ENCODE measurements at regions not wholly inside any gene's neighbourhood (a gene's known extent, or its start where the extent isn't known, plus 50 kb on each side); places are given as distances from the start of the nearest gene placed in this dataset.

GRCh38 chr4:79472693-79473438, 64.8 kb upstream of the GK2 start:
- Histone ChIP-seq H2BK5ac (ENCODE audit: low read depth, low read length, poor library complexity, severe bottlenecking) (no peak overlapping the region), H4K91ac (ENCODE audit: insufficient read depth, low read depth, low read length) (no peak overlapping the region), H3K4me3 (ENCODE audit: insufficient read depth, low read depth, low read length) (no peak overlapping the region), H4K8ac (ENCODE audit: low read depth in 2 of 2, low read length in 2 of 2) (no peak overlapping the region), H3K4me1 (ENCODE audit: control insufficient read depth, insufficient read depth, low read length) (no peaks in the 10 kb centered on the region), H3K56ac (ENCODE audit: extremely low read depth, insufficient read depth, low read length) (no peak overlapping the region), H4K20me1 (ENCODE audit: insufficient read depth, low read length) (no peaks in the 10 kb centered on the region), H3K9me3 (ENCODE audit: control insufficient read depth, insufficient read depth, low read length) (no peaks in the 10 kb centered on the region), H2AK5ac (ENCODE audit: low read depth, low read length) (no peak overlapping the region), H2BK20ac (ENCODE audit: low read depth, low read length) (no peak overlapping the region), H3K36me3 (ENCODE audit: control insufficient read depth, insufficient read depth, low read length) (no peaks in the 10 kb centered on the region), H2AFZ (replicated peaks; ENCODE audit: low read length, poor library complexity) (no peak overlapping the region), H3K14ac (replicated peaks; ENCODE audit: low read depth, low read length) (no peak overlapping the region), H3K4ac (ENCODE audit: low read depth, low read length) (no peak overlapping the region), H3K27ac (ENCODE audit: insufficient read depth, low read length) (no peak overlapping the region), H3K79me1 (ENCODE audit: low read depth in 1 of 2, low read length in 2 of 2) (no peaks in the 10 kb centered on the region), H3K27me3 (ENCODE audit: control insufficient read depth, insufficient read depth, low read length) (no peaks in the 10 kb centered on the region), H3K9ac (ENCODE audit: low read depth, low read length) (no peak overlapping the region), H2BK15ac (ENCODE audit: low read depth, low read length) (no peak overlapping the region), H3K9me1 (ENCODE audit: insufficient read depth, low read length) (no peaks in the 10 kb centered on the region), H3K4me2 (ENCODE audit: low read depth, low read length) (no peak overlapping the region), H2AK9ac (replicated peaks; ENCODE audit: low read depth, low read length, poor library complexity) (no peak overlapping the region), H3K18ac (ENCODE audit: low read depth, low read length) (no peak overlapping the region), H2BK120ac (ENCODE audit: low read depth, low read length) (no peak overlapping the region), H3K23ac (ENCODE audit: low read depth, low read length) (no peak overlapping the region), H4K5ac (ENCODE audit: low read depth, low read length) (no peak overlapping the region)
- POLR2A ChIA-PET (ENCODE audit: unreplicated experiment): no interaction called here
- no TSS peak for BruUV-seq (replicated peaks)
- WGBS, 2 experiments (ENCODE audit: extremely low coverage in 2 of 2, insufficient read length in 1 of 2): no CpG with 5 or more reads among the region's 3 CpGs
- DNase-seq (no peak), ATAC-seq (ENCODE audit: low read depth) (no peak)
- intact Hi-C loops (cut with micrococcal nuclease): no loop called here
- CTCF ChIA-PET: no interaction called here
- TF ChIP-seq FOS (IDR thresholded peaks at IDR 0.05; ENCODE audit: low read depth, low read length) (no peak), RCOR1 (IDR thresholded peaks at IDR 0.05; ENCODE audit: insufficient replicate concordance, low read length) (no peak), CHD1 (IDR thresholded peaks at IDR 0.05; ENCODE audit: low read depth, low read length) (no peak), USF2 (IDR thresholded peaks at IDR 0.05; ENCODE audit: low read depth, low read length) (no peak), RAD21 (IDR thresholded peaks at IDR 0.05; ENCODE audit: low read length) (no peak), MAFK (IDR thresholded peaks at IDR 0.05; ENCODE audit: low read depth, low read length) (no peak), MXI1 (IDR thresholded peaks at IDR 0.05; ENCODE audit: borderline replicate concordance, low read depth, low read length) (no peak), BHLHE40 (IDR thresholded peaks at IDR 0.05; ENCODE audit: low read depth, low read length) (no peak), RFX5 (IDR thresholded peaks at IDR 0.05; ENCODE audit: low read depth, low read length) (no peak), POLR2A (IDR thresholded peaks at IDR 0.05; ENCODE audit: low read depth, low read length) (no peak), MAZ (IDR thresholded peaks at IDR 0.05; ENCODE audit: borderline replicate concordance, low read depth, low read length) (no peak), NFE2L2 (IDR thresholded peaks at IDR 0.05; ENCODE audit: low read depth, low read length) (no peak), ELK1 (IDR thresholded peaks at IDR 0.05; ENCODE audit: borderline replicate concordance, low read depth, low read length) (no peak)
- dilution Hi-C loops (cut with HindIII; ENCODE audit: low sequenced_read_pairs, unreplicated experiment): no loop called here
- in situ Hi-C loops (cut with MboI; ENCODE audit: low sequenced_read_pairs): no loop called here

Data from IMR-90 (cell line).